Hepatocyte (in vitro differentiated cells): ENCODE measurements at regions not wholly inside any gene's neighbourhood (a gene's known extent, or its start where the extent isn't known, plus 50 kb on each side); places are given as distances from the start of the nearest gene placed in this dataset.

Source experiments
- DNase-seq: peaks from one replicate; pipeline ENCODE4 v3.0.0-alpha.2; 2016; ENCODE audit warnings: low spot score
- H2AFZ ChIP-seq: fragments of 200-600 bp; sonication (generic); 2 replicates; pipeline ENCODE4 v1.6.0; 2016; ENCODE audit warnings: antibody characterized with exemption, mild to moderate bottlenecking
- H3K27ac ChIP-seq: fragments of 200-600 bp; sonication (generic); 2 replicates; pipeline ENCODE4 v1.5.1; 2016; ENCODE audit warnings: mild to moderate bottlenecking
- H3K27me3 ChIP-seq: fragments of 200-600 bp; sonication (generic); 2 replicates; pipeline ENCODE4 v1.6.1; 2016
- H3K36me3 ChIP-seq: fragments of 200-600 bp; sonication (generic); replicated peaks from 2 replicates; pipeline ENCODE4 v1.5.1; 2016; ENCODE audit warnings: low read depth; ENCODE audit not compliant: insufficient read depth
- H3K4me1 ChIP-seq: fragments of 200-600 bp; sonication (generic); 2 replicates; pipeline ENCODE4 v1.5.1; 2016; ENCODE audit warnings: mild to moderate bottlenecking, moderate library complexity; ENCODE audit not compliant: insufficient read depth
- H3K4me2 ChIP-seq: fragments of 200-600 bp; sonication (generic); 2 replicates; pipeline ENCODE4 v1.6.0; 2016
- H3K4me3 ChIP-seq: fragments of 200-600 bp; sonication (generic); 2 replicates; pipeline ENCODE4 v1.5.1; 2016; ENCODE audit warnings: mild to moderate bottlenecking
- H3K79me2 ChIP-seq: fragments of 200-600 bp; sonication (generic); 2 replicates; pipeline ENCODE4 v1.6.0; 2017; ENCODE audit warnings: mild to moderate bottlenecking
- H3K9me2 ChIP-seq: fragments of 200-600 bp; sonication (generic); replicated peaks from 2 replicates; pipeline ENCODE4 v1.6.0; 2017; ENCODE audit warnings: mild to moderate bottlenecking; ENCODE audit not compliant: insufficient read depth
- H3K9me3 ChIP-seq: fragments of 200-600 bp; sonication (generic); 2 replicates; pipeline ENCODE4 v1.5.1; 2016; ENCODE audit warnings: low read depth, mild to moderate bottlenecking
- H4K20me1 ChIP-seq: fragments of 200-600 bp; sonication (generic); 2 replicates; pipeline ENCODE4 v1.6.0; 2016; ENCODE audit warnings: mild to moderate bottlenecking; ENCODE audit not compliant: insufficient read depth, poor library complexity, severe bottlenecking
- CTCF ChIP-seq: fragments of 200-600 bp; sonication (generic); IDR thresholded peaks from 2 replicates; pipeline ENCODE4 v1.5.1; 2016; ENCODE audit warnings: antibody characterized with exemption, mild to moderate bottlenecking; ENCODE audit not compliant: poor library complexity
- EZH2 ChIP-seq: fragments of 200-600 bp; sonication (generic); IDR thresholded peaks from 2 replicates; pipeline ENCODE4 v1.6.1; 2016; ENCODE audit warnings: antibody characterized with exemption, mild to moderate bottlenecking, borderline replicate concordance
- EZH2phosphoT487 ChIP-seq: fragments of 200-600 bp; sonication (generic); IDR thresholded peaks from one replicate; pipeline ENCODE4 v1.6.1; 2018; ENCODE audit warnings: antibody characterized with exemption, mild to moderate bottlenecking, low read depth, moderate library complexity; ENCODE audit not compliant: unreplicated experiment, severe bottlenecking
- WGBS: methylation state at CpG from one replicate; pipeline ENCODE4 v1.1.6; 2016; ENCODE audit warnings: low lambda C conversion rate; ENCODE audit errors: missing lambda C conversion rate; 5-methylcytosine and 5-hydroxymethylcytosine counted together

GRCh38 chr15:46580924-46581323 is 946.1 kb downstream of the SQOR start:
- Histone ChIP-seq H3K27me3 (no peaks in the 10 kb centered on the region), H3K27ac (no peak overlapping the region), H3K4me3 (no peak overlapping the region), H2AFZ (no peak overlapping the region), H3K79me2 (no peaks in the 10 kb centered on the region), H4K20me1 (no peaks in the 10 kb centered on the region), H3K4me1 (peaks cover 14% of the 10 kb centered on the region), H3K36me3 (no peaks in the 10 kb centered on the region), H3K9me2 (no peaks in the 10 kb centered on the region), H3K9me3 (no peaks in the 10 kb centered on the region), H3K4me2 (no peak overlapping the region)
- whole genome bisulfite sequencing, result 69% methylated on average over 2 of the region's 2 CpGs
- TF ChIP-seq EZH2, result no peak
- TF ChIP-seq EZH2phosphoT487, result no peak
- TF ChIP-seq CTCF, result no peak
- no peak for DNase-seq

GRCh38 chr15:46589088-46589487 is 954.3 kb downstream of the SQOR start:
- Histone ChIP-seq H3K4me2 (no peak overlapping the region), H3K79me2 (no peaks in the 10 kb centered on the region), H3K4me3 (no peak overlapping the region), H4K20me1 (no peaks in the 10 kb centered on the region), H3K36me3 (no peaks in the 10 kb centered on the region), H3K27ac (no peak overlapping the region), H3K9me3 (no peaks in the 10 kb centered on the region), H2AFZ (no peak overlapping the region), H3K4me1 (no peaks in the 10 kb centered on the region), H3K9me2 (no peaks in the 10 kb centered on the region), H3K27me3 (no peaks in the 10 kb centered on the region)
- no peak for DNase-seq
- WGBS, result 91% methylated on average over 4 of the region's 4 CpGs
- TF ChIP-seq EZH2, result no peak
- TF ChIP-seq EZH2phosphoT487, result no peak
- no peak for TF ChIP-seq CTCF

GRCh38 chr15:46591462-46591861 is 956.6 kb downstream of the SQOR start:
- no peak for DNase-seq
- Histone ChIP-seq H4K20me1 (no peaks in the 10 kb centered on the region), H3K4me3 (no peak overlapping the region), H3K79me2 (no peaks in the 10 kb centered on the region), H3K9me2 (no peaks in the 10 kb centered on the region), H3K27me3 (no peaks in the 10 kb centered on the region), H3K4me1 (no peaks in the 10 kb centered on the region), H3K4me2 (no peak overlapping the region), H3K36me3 (no peaks in the 10 kb centered on the region), H2AFZ (no peak overlapping the region), H3K9me3 (no peaks in the 10 kb centered on the region), H3K27ac (no peak overlapping the region)
- WGBS, result 85% methylated on average over 4 of the region's 4 CpGs
- no peak for TF ChIP-seq EZH2phosphoT487
- no peak for TF ChIP-seq CTCF
- TF ChIP-seq EZH2, result no peak

- Histone ChIP-seq H3K4me3 (no peak overlapping the region), H3K27me3 (no peaks in the 10 kb centered on the region), H3K9me3 (no peaks in the 10 kb centered on the region), H3K4me2 (no peak overlapping the region), H3K36me3 (no peaks in the 10 kb centered on the region), H3K9me2 (no peaks in the 10 kb centered on the region), H3K27ac (no peak overlapping the region), H3K4me1 (no peaks in the 10 kb centered on the region), H4K20me1 (no peaks in the 10 kb centered on the region), H3K79me2 (no peaks in the 10 kb centered on the region), H2AFZ (no peak overlapping the region)
- no peak for DNase-seq
- 56% methylated on average over 3 of the region's 3 CpGs for WGBS
- TF ChIP-seq CTCF, result no peak
These were observed 960.2 kb downstream of the SQOR start for GRCh38 chr15:46595016-46595415.
